Midbrain (tissue), 1 donor: ENCODE measurements at regions not wholly inside any gene's neighbourhood (a gene's known extent, or its start where the extent isn't known, plus 50 kb on each side); places are given as distances from the start of the nearest gene placed in this dataset.
"Not testable (repeated sequence)": the region's sequence is repeated elsewhere in the genome, so short reads cannot be mapped to it uniquely, and the experiment has no call there.

Experiments
- DNase-seq: peaks from one replicate; lab custom pipeline; 2025; lab: John Stamatoyannopoulos, UW

DNA sequence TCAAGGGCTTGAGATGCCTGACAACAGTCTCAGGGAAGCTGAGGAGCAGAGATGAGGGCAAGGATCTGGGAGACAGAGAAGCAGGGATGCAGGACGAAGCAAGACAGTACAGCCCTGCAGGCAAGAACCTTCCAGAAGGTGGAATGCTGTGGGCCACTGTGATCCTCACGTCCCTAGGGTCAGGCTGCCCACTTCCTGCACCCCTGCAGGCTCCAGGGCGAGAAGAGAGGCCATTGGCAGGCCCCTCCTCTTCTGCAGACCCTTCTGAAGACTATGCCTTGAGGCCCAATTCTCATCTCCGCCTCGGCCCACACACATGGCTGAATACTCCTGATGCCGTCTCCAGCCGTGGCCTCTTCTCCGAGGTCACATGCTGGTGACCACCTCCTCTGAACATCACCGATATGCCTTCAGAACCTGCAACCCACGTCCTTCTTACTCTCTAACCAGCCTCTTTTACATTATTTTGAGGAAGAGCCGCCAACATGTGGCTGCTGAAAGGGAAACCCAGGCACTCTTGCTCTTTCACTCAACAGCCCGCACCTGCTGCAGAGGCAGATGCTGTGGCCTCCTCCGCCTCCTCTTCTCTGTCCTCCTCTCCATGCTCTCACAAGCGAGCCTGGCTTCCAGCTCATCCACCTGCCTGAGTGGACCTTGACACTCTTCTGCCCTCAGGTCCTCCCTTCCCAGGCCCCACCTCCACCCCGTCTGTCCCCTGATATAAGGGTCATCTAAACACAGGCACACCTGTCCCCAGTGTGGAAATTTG is 181.5 kb downstream of the IRX2 start:
- DNase-seq, result no peak

DNA sequence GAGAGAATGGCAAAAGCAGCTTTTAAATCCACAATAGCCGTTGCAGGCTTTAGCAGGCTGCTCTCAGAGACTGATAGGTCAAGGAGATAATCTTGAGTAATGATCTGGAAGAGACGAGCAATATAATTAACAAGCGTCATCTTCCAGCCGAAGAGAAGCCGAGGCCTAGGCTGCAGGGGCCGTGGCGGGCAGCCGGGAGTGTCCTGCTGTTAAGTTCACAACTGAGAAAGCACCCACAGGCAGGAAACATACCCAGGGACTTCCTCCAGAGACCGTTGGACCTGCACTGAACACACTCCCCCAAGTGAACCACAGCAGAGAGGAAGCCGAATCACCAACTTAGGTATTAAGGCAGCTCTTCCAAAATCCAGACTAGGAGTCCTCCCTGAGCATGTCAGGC is 182.3 kb downstream of the IRX2 start:
- DNase-seq, result no peak

GRCh38 chr5:2566284-2566683 is 185.2 kb downstream of the IRX2 start:
- no peak for DNase-seq

- DNase-seq, result no peak
Observed at GRCh38 chr5:2565147-2565546, 186.3 kb downstream of the IRX2 start.

DNA sequence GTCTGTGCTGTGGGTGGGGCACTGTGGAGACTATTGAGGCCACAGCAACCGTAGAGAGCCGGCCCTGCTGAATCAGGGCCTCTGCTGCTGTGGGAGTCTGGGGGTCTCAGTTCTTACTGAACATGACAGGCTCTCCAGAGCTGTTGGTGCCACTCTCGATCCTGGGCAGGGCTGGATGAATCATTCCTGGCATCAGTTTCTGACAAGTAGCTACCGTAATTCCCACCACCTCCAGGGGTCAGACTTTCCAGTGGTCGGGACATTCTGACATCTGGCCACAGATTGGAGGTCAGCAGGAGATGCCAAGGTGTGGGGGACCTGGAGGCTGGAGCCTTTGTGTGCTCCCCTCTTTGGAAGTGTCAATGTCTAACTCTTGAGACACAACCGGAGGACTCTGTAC is 188.4 kb downstream of the IRX2 start:
- DNase-seq, result no peak

GRCh38 chr5:2562036-2562435 is 189.4 kb downstream of the IRX2 start:
- DNase-seq, result no peak

DNA sequence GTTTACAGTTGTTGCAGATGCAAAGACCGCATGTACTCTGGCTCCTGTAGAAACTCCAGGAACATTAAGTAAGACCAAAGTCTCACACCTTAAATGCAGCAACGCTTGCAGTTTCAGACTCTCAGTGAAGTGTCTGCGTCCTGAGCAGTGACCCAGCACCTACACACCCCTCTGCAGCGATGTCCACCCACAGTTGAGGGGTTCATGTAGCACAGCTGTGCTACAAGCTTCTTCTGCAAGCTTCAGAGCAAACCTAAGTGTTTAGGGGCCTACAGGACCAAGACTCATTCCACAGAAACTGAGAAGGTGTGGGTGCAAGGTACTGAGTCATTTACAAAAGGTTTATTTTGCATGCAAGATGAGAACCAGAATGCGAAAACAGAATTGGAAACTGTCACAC is 191.0 kb downstream of the IRX2 start:
- DNase-seq, result no peak

DNA sequence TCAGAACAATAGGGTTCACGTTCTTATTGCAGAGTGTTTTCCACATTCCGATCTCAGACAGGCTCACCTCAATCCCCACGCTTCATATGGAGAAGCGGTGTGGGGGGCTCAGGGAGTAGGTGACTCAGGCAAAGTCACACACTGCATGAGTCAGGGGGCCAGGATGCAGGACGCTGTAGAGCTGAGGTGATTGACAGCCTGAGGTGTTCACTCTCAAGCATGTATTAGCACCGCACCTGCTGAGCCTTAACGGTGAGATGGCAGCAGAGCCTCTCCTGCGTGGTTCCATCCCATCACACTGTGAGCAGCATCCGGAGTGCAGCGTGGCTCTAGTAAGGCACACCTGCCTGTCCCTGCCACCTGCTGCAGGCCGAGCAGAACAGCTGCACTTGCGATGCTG is 194.0 kb downstream of the IRX2 start:
- DNase-seq, result no peak

DNA sequence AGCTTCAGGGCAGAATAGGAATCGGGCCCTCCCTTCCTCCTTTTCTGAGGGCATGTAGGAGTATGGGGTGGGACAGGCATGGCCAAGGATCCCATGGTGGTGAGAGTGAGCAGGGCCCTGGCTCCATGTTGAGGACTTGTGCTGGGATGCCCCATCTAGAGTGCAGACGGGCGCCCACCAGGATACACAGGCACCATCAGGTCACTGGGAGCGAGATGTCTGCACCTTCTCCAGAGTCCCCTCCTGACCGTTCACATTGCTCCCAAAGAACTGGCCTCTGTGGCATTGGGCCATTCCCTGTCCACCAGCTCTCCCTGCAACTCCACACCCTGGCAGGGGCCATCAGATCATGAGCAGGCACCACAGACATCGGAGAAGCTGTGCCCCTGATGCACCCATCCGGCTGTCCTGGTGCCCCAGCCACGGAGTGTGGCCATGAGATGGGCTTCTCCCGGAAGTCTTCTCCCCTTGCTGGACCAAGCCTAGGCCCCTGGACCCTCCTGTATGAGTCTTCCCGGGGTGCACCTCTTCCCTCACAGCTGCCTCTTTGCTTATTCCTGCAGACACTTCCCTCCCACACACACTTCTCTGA is 195.0 kb downstream of the IRX2 start:
- no peak for DNase-seq

DNA sequence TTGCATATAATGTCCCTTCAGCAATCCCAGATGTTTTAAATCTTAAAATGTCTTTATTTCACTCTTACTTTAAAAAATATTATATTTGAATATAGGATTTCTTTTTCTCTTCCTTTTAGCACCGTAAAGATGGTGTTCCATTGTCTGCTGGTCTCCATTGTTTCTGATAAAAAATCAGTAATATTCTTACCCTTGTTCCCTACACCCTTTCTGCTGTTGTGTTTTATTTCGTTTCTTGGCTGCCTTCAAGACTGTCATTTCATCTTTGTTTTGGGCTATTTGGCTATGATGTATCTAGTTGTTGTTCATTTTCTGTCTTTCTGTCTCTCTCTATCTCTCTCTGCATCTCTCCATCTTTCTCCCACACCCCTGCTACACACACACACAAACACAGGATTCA is 197.9 kb downstream of the IRX2 start:
- no peak for DNase-seq

GRCh38 chr5:2550509-2550908 is 201.0 kb downstream of the IRX2 start:
- no peak for DNase-seq

DNA sequence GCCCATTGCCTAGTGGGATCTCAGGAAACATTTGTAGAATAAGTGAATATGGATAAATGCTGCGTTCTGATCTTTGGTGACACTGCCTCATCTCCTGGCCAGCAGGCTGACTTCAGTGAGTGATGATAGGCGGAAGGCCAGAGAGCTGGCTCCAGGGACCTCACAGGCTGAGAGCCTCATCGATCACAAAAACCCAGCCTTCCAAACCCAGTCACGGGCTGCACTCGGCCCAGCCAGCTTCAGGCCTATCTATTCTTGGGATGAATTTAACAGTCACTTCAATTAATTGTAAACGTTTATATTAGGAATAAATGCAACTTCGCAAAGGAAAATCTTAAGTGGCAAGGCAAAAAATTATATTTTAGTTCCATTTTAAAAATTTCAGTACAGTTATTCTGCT is 201.6 kb downstream of the IRX2 start:
- no peak for DNase-seq

DNA sequence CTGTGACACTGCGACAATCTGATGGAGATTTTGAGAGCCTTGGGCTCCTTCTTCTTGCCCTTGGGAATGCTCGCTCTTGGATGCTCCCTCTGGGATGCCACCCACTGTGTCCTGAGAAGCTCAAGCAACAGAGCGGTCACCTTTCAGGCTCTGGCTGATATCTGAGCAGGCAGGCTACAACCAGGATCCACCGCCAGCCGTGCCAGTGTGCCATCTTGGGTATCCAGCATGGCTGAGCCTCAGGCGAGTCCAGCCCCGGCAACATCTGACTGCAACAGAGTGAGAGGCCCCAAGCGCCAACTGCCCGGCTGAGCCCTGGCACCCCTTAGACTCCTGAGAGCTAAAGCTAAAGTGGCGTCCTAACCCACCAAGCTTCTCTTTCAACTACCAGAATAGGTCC is 202.1 kb downstream of the IRX2 start:
- no peak for DNase-seq

GRCh38 chr5:2546938-2547337 is 204.5 kb downstream of the IRX2 start:
- DNase-seq, result no peak

DNA sequence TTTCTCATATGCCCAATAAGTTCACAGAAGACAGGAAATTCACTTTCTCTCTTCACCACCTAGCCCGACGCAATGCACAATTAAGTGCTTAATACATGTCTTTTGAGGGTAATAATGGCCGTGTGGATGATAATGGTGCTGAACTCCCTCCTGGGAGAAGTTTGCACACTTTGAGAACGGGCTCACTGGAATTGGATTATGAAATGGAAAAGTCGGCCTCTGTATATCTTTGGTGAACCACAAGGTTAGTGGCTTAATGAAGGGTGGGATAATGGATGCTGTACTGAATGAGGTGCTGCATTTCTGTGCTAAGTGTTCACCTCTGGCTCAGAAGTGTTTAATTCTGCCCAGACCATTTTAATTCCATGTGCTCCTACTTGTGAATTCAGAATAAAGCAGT is 207.5 kb downstream of the IRX2 start:
- no peak for DNase-seq

DNA sequence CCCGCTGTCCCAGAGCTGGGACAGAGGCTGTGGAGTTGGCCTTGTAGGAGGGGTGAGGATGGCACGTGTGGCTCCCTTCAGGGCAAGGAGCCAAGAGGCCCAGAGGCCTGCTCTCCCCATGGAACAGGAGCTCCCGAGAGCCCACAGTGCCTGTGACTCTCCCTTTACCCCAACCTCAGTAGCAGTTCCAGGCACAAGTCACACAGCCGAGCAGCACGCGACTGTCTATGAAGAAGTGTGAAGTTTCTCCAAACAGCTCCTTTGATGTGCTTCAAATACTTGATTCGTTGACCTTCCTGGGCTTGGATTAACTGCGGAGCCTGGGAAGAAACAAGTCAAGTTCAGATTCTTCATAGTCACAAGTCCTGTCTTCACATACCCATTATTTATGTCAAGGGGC is 208.7 kb downstream of the IRX2 start:
- DNase-seq, result no peak

DNA sequence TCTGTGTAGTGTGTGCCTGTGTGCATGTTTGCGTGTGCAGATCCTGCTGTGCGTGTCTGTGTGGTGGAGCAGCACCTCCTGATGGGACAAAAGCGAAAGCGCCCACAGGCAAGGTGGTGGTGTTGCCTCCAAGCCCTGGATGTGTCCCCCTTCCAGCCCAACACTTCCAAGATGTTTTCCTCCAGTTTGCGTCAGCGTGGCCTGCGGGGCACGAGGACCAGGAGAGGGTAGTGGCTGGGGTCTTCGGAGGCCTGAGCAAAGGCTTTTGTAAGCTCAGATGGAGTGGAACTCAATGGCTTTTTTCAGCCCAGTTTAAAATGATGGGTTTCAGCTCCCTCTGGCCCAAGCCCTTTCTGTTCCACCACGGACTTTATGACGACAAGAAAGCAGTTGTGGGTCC is 209.5 kb downstream of the IRX2 start:
- no peak for DNase-seq

DNA sequence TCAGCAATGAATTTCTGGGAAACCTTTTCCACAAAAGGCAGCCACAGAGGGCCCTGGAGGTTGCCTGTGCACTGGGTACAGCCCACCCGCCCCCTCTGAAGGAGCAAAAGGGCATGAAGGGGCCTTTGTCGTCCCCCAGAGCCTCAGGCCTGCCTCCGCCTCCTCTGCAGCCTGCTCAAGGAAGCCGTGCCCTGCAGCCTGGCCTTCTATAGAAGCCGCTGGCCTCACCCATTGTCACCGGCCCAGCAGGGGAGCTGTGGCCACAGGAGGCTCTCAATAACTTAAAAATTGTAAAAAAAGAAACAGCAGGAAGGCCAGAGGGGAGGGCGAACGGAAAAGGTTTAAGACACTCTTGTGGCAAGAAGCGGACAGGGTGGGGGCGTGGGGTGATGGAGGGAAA is 213.3 kb downstream of the IRX2 start:
- DNase-seq, result no peak

DNA sequence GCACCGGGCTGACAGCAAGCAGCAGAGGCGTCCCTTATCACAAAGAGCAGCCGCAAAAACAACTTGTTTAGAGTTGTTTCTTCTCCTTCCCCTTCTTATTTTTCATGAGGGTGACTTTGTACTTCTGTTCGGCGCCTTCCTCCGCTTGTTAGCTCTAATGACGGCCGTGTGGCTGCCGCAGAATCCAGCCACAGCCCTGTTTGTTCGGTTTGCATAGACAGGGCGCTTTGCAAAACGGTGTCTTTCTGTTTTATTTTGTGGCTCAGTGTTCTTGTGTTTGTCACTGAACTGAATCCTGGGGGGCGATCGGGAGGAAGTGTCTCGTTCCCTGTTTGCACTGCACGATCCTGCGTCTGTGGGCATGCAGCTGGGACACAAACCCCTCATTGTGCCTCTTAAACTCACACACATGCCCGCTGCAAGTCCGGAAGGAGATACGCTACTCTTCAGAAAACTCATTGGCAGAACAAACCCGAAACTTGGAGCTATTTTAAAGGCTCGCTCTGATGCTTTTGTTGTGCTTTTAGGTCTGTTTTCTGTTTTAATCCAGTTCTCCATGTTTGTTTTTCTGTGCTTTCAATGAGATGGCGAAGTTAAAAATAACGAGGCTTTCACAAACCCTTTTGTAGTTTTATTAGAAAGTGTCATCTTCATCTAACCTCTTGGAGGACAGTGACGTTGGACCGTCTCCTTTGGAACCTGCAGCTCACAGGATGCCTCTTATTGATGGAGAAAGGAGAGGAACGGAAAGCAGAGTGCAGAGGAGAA is 213.9 kb downstream of the IRX2 start:
- no peak for DNase-seq

DNA sequence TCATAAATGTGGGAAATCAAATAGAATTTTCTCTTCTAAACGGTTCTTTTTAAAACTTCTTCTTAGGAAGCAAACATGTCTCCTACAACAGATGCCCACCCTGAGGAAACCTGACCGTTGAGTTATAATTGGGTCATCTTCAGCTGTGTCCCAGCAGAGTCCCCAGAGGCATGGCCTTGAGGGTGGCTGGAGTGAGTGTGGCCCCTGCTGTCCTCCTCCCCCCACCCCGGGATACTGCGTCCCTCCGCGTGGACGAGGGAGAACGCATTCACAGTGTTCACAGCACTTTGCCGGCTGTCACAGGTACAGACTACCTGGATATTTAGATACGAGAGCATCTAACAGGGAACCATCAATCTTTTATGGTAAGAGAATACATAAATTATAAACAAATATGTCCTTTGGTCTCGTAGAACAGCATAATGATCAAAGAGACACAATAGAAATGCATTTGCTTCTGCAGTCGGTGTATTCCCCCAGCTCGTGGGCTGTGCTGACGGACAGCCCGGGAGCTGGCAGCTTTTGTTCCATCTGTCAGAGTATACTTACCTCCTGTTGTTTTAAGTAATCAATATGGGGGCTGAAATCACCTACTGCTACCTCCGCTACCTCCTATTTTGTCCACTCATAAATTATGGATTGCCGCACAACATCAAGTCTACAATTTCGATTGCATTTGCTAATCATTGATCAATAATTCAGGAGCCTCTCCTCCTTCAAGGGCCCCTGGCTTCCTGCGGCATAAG is 214.7 kb downstream of the IRX2 start:
- DNase-seq, result no peak

DNA sequence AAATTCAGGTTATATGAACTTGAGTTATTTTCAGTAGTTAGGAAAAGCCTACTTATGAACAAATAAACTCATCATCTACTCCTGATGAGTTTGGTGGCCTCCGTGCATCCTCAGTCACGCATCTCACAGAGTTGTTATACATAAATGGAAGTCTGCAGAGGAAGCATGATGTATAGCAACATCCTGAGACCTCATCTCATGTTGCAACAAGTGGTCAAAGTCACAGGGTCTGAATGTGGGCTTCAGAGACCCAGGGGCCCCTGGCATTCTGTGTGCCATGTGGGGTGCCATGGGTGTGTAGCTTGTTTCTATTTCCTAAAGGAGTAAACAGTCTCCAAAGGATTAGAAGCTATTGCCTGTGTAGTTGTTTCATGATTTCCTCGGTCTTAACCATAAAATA is 216.5 kb downstream of the IRX2 start:
- no peak for DNase-seq

GRCh38 chr5:2534251-2534650 is 217.2 kb downstream of the IRX2 start:
- no peak for DNase-seq

- DNase-seq, result not testable (repeated sequence)
Observed at GRCh38 chr5:2533848-2534247, 217.6 kb downstream of the IRX2 start.
